Right lobe of liver (tissue), 6 donors: ENCODE measurements at regions not wholly inside any gene's neighbourhood (a gene's known extent, or its start where the extent isn't known, plus 50 kb on each side); places are given as distances from the start of the nearest gene placed in this dataset.

Experiments used
- ATAC-seq, 4 donors: fragments of 200-7000 bp; cut with Tn5 transposase; one replicate each; pipeline ENCODE4 v1.9.1; 2020; ENCODE audit warnings: mild to moderate bottlenecking in 4 of 4, moderate library complexity in 4 of 4
- DNase-seq, 3 donors: peaks; one replicate each; pipeline ENCODE4 v3.0.0-alpha.2; 2020
- H3K27ac ChIP-seq, 3 donors: fragments of 200-600 bp; one replicate each; pipeline ENCODE4 v1.8.0; 2022
- H3K27me3 ChIP-seq, 2 donors: fragments of 200-600 bp; one replicate each; pipeline ENCODE4 v1.8.0; 2022
- H3K36me3 ChIP-seq, 4 donors: fragments of 200-600 bp; sonication (generic) in 1 of 4; one replicate each; pipeline versions ENCODE4 v1.5.1 to v1.8.0; 2017 to 2022; ENCODE audit warnings: control low read depth in 1 of 4
- H3K4me1 ChIP-seq, 4 donors: fragments of 200-600 bp; sonication (generic) in 1 of 4; one replicate each; pipeline versions ENCODE4 v1.5.1 to v1.8.0; 2017 to 2022; ENCODE audit warnings: control low read depth in 1 of 4
- H3K4me3 ChIP-seq, 3 donors: fragments of 200-600 bp; one replicate each; pipeline ENCODE4 v1.8.0; 2022
- H3K9me3 ChIP-seq, 4 donors: fragments of 200-600 bp; sonication (generic) in 1 of 4; one replicate each; pipeline versions ENCODE4 v1.5.1 to v1.8.0; 2017 to 2022; ENCODE audit warnings: control low read depth in 1 of 4
- POLR2A ChIP-seq: fragments of 450-650 bp; IDR thresholded peaks from one replicate; pipeline ENCODE4 v1.6.1; 2017; ENCODE audit warnings: antibody characterized with exemption, mild to moderate bottlenecking
- WGBS: methylation state at CpG from one replicate; pipeline ENCODE4 v1.1.6; 2018; ENCODE audit warnings: low coverage, low lambda C conversion rate; ENCODE audit not compliant: insufficient coverage; ENCODE audit errors: missing lambda C conversion rate; 5-methylcytosine and 5-hydroxymethylcytosine counted together
- intact Hi-C, 2 donors: fragments of 100-400 bp; cut with DNase I; formaldehyde crosslinking; loops; one replicate each; pipeline versions ENCODE4 v1.11.2 to v1.14.1; 2022
- TF ChIP-seq, protein P1 (sequence below), 4 donors: fragments of 200-600 bp in 3 of 4; fragments of 450-650 bp in 1 of 4; IDR thresholded peaks; one replicate each; pipeline versions ENCODE4 v1.5.1 to v1.8.0; 2016 to 2022; ENCODE audit warnings: antibody characterized with exemption in 4 of 4, mild to moderate bottlenecking in 2 of 4
- donor health status: DM: no; HTN: yes; CAD: no.
- donor health status: DM: no; HTN: no; CAD: no.
- donor health status: DM: no; HTN: no; CAD: no.
- donor health status: DM: no; HTN: yes; CAD: no.
- donor health status: DM: no; HTN: yes; CAD: no.

GRCh38 chr5:28143519-28143918, 1105.1 kb upstream of the CDH9 start:
- DNase-seq (no peak), ATAC-seq (no peak)
- H3K27ac ChIP-seq: no peak overlapping the region
- H3K27me3 ChIP-seq: no peaks in the 10 kb centered on the region
- WGBS: 71% methylated on average over 1 of the region's 1 CpG
- TF ChIP-seq POLR2A: no peak
- TF ChIP-seq, protein P1, sequence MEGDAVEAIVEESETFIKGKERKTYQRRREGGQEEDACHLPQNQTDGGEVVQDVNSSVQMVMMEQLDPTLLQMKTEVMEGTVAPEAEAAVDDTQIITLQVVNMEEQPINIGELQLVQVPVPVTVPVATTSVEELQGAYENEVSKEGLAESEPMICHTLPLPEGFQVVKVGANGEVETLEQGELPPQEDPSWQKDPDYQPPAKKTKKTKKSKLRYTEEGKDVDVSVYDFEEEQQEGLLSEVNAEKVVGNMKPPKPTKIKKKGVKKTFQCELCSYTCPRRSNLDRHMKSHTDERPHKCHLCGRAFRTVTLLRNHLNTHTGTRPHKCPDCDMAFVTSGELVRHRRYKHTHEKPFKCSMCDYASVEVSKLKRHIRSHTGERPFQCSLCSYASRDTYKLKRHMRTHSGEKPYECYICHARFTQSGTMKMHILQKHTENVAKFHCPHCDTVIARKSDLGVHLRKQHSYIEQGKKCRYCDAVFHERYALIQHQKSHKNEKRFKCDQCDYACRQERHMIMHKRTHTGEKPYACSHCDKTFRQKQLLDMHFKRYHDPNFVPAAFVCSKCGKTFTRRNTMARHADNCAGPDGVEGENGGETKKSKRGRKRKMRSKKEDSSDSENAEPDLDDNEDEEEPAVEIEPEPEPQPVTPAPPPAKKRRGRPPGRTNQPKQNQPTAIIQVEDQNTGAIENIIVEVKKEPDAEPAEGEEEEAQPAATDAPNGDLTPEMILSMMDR (IDR thresholded peaks at IDR 0.05): no peak
- no peak overlapping the region for H3K4me3 ChIP-seq
- no peaks in the 10 kb centered on the region for H3K4me1 ChIP-seq
- no peaks in the 10 kb centered on the region for H3K9me3 ChIP-seq
- intact Hi-C loops: no loop called here
- H3K36me3 ChIP-seq: no peaks in the 10 kb centered on the region

- H3K4me3 ChIP-seq: no peak overlapping the region
- H3K4me1 ChIP-seq: no peaks in the 10 kb centered on the region
- no peaks in the 10 kb centered on the region for H3K27me3 ChIP-seq
- DNase-seq (no peak), ATAC-seq (no peak)
- intact Hi-C loops: no loop called here
- H3K36me3 ChIP-seq: no peaks in the 10 kb centered on the region
- TF ChIP-seq, protein P1 (IDR thresholded peaks at IDR 0.05): no peak
- no peak for TF ChIP-seq POLR2A
- no peaks in the 10 kb centered on the region for H3K9me3 ChIP-seq
- no peak overlapping the region for H3K27ac ChIP-seq
- 22% methylated on average over 1 of the region's 1 CpG for WGBS
These were observed 1093.8 kb upstream of the CDH9 start for GRCh38 chr5:28132151-28132550.

- DNase-seq: no peak
- intact Hi-C loops: no loop called here
These were observed 1079.3 kb upstream of the CDH9 start for GRCh38 chr5:28117691-28118090.

DNA sequence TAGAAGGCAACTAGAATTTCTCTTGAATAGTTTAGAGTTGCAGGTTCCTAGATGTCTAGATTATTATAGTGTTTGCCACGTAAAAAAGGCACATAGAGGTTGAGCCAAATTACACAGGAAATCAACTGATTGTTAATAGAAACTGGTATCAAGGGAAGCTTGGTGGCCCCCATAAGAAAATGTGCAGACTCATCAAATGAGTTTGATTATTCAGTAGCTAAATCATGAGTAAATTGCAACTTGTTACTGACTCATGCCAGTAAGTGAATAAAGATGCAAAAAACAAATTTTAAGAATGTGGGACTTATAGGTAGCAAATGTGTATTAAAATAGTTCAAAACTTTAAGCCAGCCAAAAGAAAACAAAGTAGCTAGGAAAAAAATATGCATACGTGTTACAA, 1078.9 kb upstream of the CDH9 start:
- Histone ChIP-seq H3K9me3 (no peaks in the 10 kb centered on the region), H3K4me3 (no peak overlapping the region), H3K36me3 (no peaks in the 10 kb centered on the region), H3K4me1 (no peaks in the 10 kb centered on the region), H3K27me3 (no peaks in the 10 kb centered on the region), H3K27ac (no peak overlapping the region)
- ATAC-seq (no peak), DNase-seq (no peak)
- 20% methylated on average over 2 of the region's 2 CpGs for WGBS
- TF ChIP-seq POLR2A: no peak
- intact Hi-C loops: no loop called here

More at GRCh38 chr5:28117691-28118090, 1079.3 kb upstream of the CDH9 start:
- Histone ChIP-seq H3K4me1 (no peaks in the 10 kb centered on the region), H3K27ac (no peak overlapping the region), H3K9me3 (no peaks in the 10 kb centered on the region), H3K4me3 (no peak overlapping the region), H3K27me3 (no peaks in the 10 kb centered on the region), H3K36me3 (no peaks in the 10 kb centered on the region)
- ATAC-seq: no peak
- no peak for TF ChIP-seq POLR2A

GRCh38 chr5:28110781-28111180, 1072.4 kb upstream of the CDH9 start:
- WGBS: 45% methylated on average over 6 of the region's 6 CpGs
- TF ChIP-seq, protein P1 (IDR thresholded peaks at IDR 0.05): no peak
- TF ChIP-seq POLR2A: no peak
- no peak for DNase-seq
- intact Hi-C loops: no loop called here
- H3K9me3 ChIP-seq: no peaks in the 10 kb centered on the region
- no peaks in the 10 kb centered on the region for H3K27me3 ChIP-seq
- H3K36me3 ChIP-seq: no peaks in the 10 kb centered on the region
- no peak for ATAC-seq
- H3K4me1 ChIP-seq: no peaks in the 10 kb centered on the region
- H3K4me3 ChIP-seq: no peak overlapping the region
- no peak overlapping the region for H3K27ac ChIP-seq

DNA sequence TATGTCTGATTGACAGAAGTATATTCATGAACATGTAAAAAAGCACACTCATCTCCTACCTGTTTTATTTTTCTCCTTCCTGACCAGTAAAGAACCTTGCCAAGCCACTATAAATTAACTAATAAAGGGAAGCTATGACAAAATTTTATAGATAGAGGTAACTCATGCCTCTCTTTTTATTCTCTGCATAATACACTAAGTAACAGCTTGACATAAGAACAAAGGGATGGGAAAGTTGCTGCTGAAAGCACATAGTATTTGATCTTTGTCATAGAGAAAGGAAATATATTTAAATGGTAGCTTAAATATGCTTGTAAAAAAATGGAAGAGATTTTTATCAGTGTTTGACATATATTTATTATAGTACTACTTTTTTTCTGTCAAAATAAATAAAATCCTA, 1065.7 kb upstream of the CDH9 start:
- ATAC-seq: no peak

More for the DNA sequence above, 1065.7 kb upstream of the CDH9 start:
- H3K4me1 ChIP-seq: no peaks in the 10 kb centered on the region
- no peaks in the 10 kb centered on the region for H3K27me3 ChIP-seq
- no peaks in the 10 kb centered on the region for H3K36me3 ChIP-seq
- intact Hi-C loops: no loop called here
- H3K9me3 ChIP-seq: no peaks in the 10 kb centered on the region
- no peak for DNase-seq
- no peak overlapping the region for H3K4me3 ChIP-seq
- TF ChIP-seq, protein P1 (IDR thresholded peaks at IDR 0.05): no peak
- TF ChIP-seq POLR2A: no peak
- no peak overlapping the region for H3K27ac ChIP-seq
